Parathyroid adenoma (tissue), 2 donors: ENCODE measurements at regions not wholly inside any gene's neighbourhood (a gene's known extent, or its start where the extent isn't known, plus 50 kb on each side); places are given as distances from the start of the nearest gene placed in this dataset.

Experiments
- H2AFZ ChIP-seq: fragments of 300-600 bp; sonication (generic); one replicate; pipeline ENCODE4 v1.7.0; 2017; ENCODE audit warnings: antibody characterized with exemption, mild to moderate bottlenecking
- H3K27ac ChIP-seq: fragments of 300-600 bp; sonication (generic); one replicate; pipeline ENCODE4 v1.7.0; 2017
- H3K27me3 ChIP-seq: fragments of 300-600 bp; sonication (generic); one replicate; pipeline ENCODE4 v1.7.0; 2017; ENCODE audit warnings: low read length; ENCODE audit not compliant: control insufficient read depth, insufficient read depth
- H3K36me3 ChIP-seq: fragments of 300-600 bp; sonication (generic); one replicate; pipeline ENCODE4 v1.7.0; 2017; ENCODE audit warnings: low read length; ENCODE audit not compliant: control insufficient read depth, insufficient read depth
- H3K4me1 ChIP-seq: fragments of 300-600 bp; sonication (generic); one replicate; pipeline ENCODE4 v1.7.0; 2017; ENCODE audit warnings: control low read depth
- H3K4me2 ChIP-seq: fragments of 300-600 bp; sonication (generic); one replicate; pipeline ENCODE4 v1.7.0; 2017; ENCODE audit warnings: low read length
- H3K4me3 ChIP-seq: fragments of 300-600 bp; sonication (generic); one replicate; pipeline ENCODE4 v1.7.0; 2017; ENCODE audit warnings: low read depth, low read length
- H3K79me2 ChIP-seq: fragments of 300-600 bp; sonication (generic); one replicate; pipeline ENCODE4 v1.7.0; 2017; ENCODE audit warnings: control low read depth
- H3K9ac ChIP-seq: fragments of 300-600 bp; sonication (generic); one replicate; pipeline ENCODE4 v1.7.0; 2017; ENCODE audit warnings: mild to moderate bottlenecking
- H3K9me3 ChIP-seq: fragments of 300-600 bp; sonication (generic); one replicate; pipeline ENCODE4 v1.7.0; 2017; ENCODE audit warnings: low read length; ENCODE audit not compliant: control insufficient read depth
- TF ChIP-seq, protein P1 (sequence below): fragments of 300-600 bp; sonication (generic); IDR thresholded peaks from one replicate; pipeline ENCODE4 v1.7.0; 2017; ENCODE audit warnings: antibody characterized with exemption, mild to moderate bottlenecking
- donor health status: primary hyperparathyroidism.

- Histone ChIP-seq H3K9me3 (no peaks in the 10 kb centered on the region), H3K9ac (no peak overlapping the region), H3K4me3 (no peak overlapping the region), H2AFZ (no peak overlapping the region), H3K4me1 (no peaks in the 10 kb centered on the region), H3K27me3 (no peaks in the 10 kb centered on the region), H3K79me2 (no peaks in the 10 kb centered on the region), H3K4me2 (no peak overlapping the region), H3K27ac (no peak overlapping the region), H3K36me3 (no peaks in the 10 kb centered on the region)
- TF ChIP-seq, protein P1, sequence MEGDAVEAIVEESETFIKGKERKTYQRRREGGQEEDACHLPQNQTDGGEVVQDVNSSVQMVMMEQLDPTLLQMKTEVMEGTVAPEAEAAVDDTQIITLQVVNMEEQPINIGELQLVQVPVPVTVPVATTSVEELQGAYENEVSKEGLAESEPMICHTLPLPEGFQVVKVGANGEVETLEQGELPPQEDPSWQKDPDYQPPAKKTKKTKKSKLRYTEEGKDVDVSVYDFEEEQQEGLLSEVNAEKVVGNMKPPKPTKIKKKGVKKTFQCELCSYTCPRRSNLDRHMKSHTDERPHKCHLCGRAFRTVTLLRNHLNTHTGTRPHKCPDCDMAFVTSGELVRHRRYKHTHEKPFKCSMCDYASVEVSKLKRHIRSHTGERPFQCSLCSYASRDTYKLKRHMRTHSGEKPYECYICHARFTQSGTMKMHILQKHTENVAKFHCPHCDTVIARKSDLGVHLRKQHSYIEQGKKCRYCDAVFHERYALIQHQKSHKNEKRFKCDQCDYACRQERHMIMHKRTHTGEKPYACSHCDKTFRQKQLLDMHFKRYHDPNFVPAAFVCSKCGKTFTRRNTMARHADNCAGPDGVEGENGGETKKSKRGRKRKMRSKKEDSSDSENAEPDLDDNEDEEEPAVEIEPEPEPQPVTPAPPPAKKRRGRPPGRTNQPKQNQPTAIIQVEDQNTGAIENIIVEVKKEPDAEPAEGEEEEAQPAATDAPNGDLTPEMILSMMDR: no peak
These were observed 85.8 kb upstream of the TIAM2 start for GRCh38 chr6:154909311-154909710.

- H3K79me2 ChIP-seq: no peaks in the 10 kb centered on the region
- no peaks in the 10 kb centered on the region for H3K4me1 ChIP-seq
- no peak overlapping the region for H3K27ac ChIP-seq
- H2AFZ ChIP-seq: no peak overlapping the region
- no peak overlapping the region for H3K4me3 ChIP-seq
- H3K9me3 ChIP-seq: no peaks in the 10 kb centered on the region
- no peak overlapping the region for H3K4me2 ChIP-seq
- no peak overlapping the region for H3K9ac ChIP-seq
- H3K27me3 ChIP-seq: no peaks in the 10 kb centered on the region
- no peaks in the 10 kb centered on the region for H3K36me3 ChIP-seq
- TF ChIP-seq, protein P1: no peak
These were observed 85.3 kb upstream of the TIAM2 start for GRCh38 chr6:154909821-154910220.

GRCh38 chr6:154914288-154914687, 80.8 kb upstream of the TIAM2 start:
- TF ChIP-seq, protein P1: no peak
- H3K9me3 ChIP-seq: no peaks in the 10 kb centered on the region
- no peaks in the 10 kb centered on the region for H3K36me3 ChIP-seq
- no peaks in the 10 kb centered on the region for H3K79me2 ChIP-seq
- no peaks in the 10 kb centered on the region for H3K27me3 ChIP-seq
- H3K4me2 ChIP-seq: no peak overlapping the region
- H3K27ac ChIP-seq: no peak overlapping the region
- H3K4me1 ChIP-seq: no peaks in the 10 kb centered on the region
- H2AFZ ChIP-seq: no peak overlapping the region
- H3K9ac ChIP-seq: no peak overlapping the region
- no peak overlapping the region for H3K4me3 ChIP-seq

DNA sequence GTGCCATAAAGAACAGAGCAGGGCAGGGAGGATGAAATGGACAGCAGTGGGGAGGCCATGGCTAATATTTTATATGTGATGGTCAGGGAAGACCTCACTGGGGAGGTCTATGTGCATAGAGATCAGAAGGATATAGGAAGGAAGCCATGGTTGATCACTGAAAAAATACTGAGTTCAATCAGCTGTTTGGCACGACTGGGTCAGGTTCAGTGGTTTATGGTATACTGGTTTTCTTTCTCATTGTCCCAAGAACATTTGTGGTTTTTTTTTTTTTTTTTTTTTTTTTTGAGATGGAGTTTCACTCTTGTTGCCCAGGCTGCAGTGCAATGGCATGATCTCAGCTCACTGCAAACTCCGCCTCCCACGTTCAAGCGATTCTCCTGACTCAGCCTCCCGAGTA, 78.3 kb upstream of the TIAM2 start:
- Histone ChIP-seq H3K27me3 (no peaks in the 10 kb centered on the region), H3K9me3 (no peaks in the 10 kb centered on the region), H3K36me3 (no peaks in the 10 kb centered on the region), H3K9ac (no peak overlapping the region), H3K27ac (no peak overlapping the region), H3K4me2 (no peak overlapping the region), H3K4me1 (no peaks in the 10 kb centered on the region), H3K79me2 (no peaks in the 10 kb centered on the region), H2AFZ (no peak overlapping the region), H3K4me3 (no peak overlapping the region)
- TF ChIP-seq, protein P1: no peak

DNA sequence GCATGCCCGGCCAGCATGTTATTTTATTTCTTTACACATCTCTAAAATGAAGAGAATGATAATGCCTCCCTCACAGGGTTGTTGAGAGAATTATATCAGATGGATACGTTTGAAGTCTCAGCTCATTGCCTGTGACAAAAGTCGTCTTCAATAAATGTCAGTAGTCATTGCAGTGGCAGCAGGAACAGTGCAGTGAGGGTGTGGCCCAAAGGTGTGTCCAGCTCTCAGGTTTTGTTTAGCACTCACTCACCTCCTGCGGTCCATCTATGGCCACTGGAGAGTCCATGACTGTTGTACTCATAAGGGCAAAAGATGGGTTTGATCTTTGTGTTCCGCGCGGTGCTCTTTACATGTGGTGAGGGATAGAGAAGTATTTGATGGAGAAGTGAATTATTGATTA, 77.2 kb upstream of the TIAM2 start:
- Histone ChIP-seq H2AFZ (no peak overlapping the region), H3K9me3 (no peaks in the 10 kb centered on the region), H3K36me3 (no peaks in the 10 kb centered on the region), H3K4me2 (no peak overlapping the region), H3K9ac (no peak overlapping the region), H3K4me1 (no peaks in the 10 kb centered on the region), H3K27ac (no peak overlapping the region), H3K79me2 (no peaks in the 10 kb centered on the region), H3K4me3 (no peak overlapping the region), H3K27me3 (no peaks in the 10 kb centered on the region)
- TF ChIP-seq, protein P1: no peak
